Prostate gland (tissue), 1 donor: ENCODE measurements at regions not wholly inside any gene's neighbourhood (a gene's known extent, or its start where the extent isn't known, plus 50 kb on each side); places are given as distances from the start of the nearest gene placed in this dataset.

Experiments used
- POLR2A ChIP-seq: fragments of 450-650 bp; IDR thresholded peaks from one replicate; pipeline ENCODE4 v1.6.1; 2016; ENCODE audit warnings: antibody characterized with exemption, mild to moderate bottlenecking
- POLR2AphosphoS5 ChIP-seq: sonication (generic); formaldehyde crosslinking; IDR thresholded peaks from one replicate; pipeline ENCODE4 v1.6.1; 2017; ENCODE audit warnings: antibody characterized with exemption

- TF ChIP-seq POLR2A (no peak), POLR2AphosphoS5 (no peak)
These were observed 103.2 kb upstream of the CTBP2 start for GRCh38 chr10:125263551-125263950.
